Stimulated activated CD8-positive, alpha-beta memory T cell treated with anti-CD3 and anti-CD28 coated beads, Interleukin-2, amount 100 ng/mL, for 48 hours (primary cell): ENCODE measurements at regions not wholly inside any gene's neighbourhood (a gene's known extent, or its start where the extent isn't known, plus 50 kb on each side); places are given as distances from the start of the nearest gene placed in this dataset.

Experiments used
- DNase-seq, 2 donors: peaks; one replicate each; pipeline ENCODE4 v3.0.0-alpha.2; 2020; ENCODE audit warnings: low read depth in 2 of 2

DNA sequence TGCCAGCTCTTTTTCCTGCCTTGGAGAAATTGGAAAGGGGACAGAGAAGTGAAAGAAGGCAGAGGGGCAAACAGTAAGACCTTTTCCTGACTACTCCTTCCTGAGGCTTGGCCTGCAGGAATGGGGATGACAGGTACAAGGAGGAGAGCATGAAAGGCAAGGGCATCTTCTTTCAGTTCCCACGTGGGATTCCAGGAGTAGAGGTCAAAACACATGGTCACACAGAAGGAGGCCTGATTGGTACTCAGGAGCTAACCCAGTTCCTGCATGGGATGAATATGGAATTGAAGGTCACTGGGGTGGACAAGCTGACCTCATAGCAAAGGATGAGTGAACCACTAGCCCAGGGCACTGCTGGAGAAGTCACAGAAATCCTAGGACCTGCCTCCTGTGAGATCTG is 112.5 kb upstream of the ZNF366 start:
- no peak for DNase-seq

DNA sequence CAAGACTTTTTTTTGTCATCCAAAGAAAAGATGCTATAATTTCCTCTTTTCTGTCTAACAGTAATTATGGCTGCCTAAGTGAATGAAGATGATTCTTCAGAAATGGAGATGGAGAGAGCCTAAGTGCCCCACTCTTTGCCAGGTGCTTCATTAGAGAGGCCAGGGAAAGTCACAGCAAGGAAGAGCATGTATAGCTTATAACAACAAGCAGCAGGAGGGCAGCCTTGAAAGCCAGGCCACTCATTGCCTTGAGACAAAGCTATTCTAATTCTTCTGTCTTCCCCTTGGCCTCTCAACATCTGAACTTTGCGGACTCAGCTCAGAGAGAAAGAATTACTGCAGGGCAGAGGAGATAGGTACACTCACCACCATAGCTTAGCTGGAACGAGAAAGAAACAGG is 112.0 kb upstream of the ZNF366 start:
- DNase-seq: no peak

DNA sequence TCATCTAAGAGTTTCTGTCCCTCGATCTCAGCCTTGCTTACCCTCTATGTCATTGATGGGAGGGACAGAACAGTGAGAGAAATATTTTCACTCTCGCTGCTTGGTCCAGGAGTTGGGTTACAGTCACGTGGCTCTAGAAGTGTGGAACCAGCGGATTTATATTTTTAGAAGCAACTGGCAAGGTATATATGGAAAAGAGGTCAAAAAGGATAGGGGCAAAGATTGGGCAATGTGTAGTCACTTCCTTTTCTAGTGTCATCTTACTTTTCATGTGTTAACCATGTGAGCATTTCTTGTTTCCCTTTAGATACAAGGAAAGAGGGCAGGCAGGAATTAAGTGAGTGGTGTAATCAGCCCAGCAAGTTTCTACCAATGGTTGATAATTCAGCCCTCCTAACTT is 111.5 kb upstream of the ZNF366 start:
- DNase-seq: no peak

DNA sequence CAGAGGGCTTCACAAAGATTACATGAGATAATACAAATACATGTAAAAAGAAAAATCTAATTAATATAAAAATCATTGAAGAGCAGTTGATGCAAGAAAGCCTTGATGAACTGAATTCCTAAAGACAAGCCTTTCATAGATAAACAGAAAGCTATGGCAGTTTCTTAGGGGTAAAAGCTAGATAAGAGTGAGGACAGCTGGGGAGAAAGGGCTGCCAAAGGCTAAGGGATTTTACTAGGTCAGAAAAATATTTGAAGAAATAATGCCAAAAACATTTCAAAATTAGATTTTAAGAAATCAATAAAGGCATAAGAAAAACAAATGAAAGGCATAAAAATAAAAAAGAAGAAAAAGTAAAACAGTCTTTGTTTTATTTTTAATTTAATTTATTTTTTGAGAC is 107.9 kb upstream of the ZNF366 start:
- DNase-seq: no peak

DNA sequence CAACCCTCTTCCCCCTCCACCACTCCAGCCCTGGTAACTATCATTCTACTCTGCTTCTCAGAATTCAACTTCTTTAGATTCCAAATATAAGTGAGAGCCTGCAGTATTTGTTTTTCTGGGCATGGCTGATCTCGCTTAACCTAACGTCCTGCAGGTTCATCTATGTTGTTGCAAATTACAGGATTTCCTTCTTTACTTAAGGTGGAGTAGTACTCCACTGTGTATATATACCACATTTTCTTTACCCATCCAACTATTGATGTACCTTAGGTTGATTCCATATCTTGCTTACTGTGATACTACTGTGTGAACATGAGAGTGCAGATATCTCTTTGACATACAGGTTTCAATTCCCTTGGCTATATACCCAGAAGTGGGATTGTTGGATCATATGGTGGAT is 106.3 kb upstream of the ZNF366 start:
- no peak for DNase-seq

DNA sequence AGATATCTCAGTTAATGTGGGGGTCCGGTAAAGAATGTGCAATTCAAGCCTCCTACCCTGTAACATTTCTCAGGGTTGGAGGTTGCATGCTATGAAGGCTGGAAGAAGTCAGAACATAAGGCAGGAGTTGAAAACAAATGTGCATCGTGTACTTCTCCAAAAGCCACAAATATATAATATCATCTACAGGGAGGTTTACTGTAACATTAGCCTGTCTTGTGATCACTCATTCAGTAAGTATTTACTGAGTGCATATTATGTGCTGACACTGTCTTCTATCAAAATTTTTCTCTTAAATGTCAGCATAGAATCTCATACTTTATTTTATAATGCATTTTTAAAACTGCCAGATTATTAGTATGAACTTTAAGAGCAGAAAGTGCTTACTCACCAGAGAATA is 105.6 kb upstream of the ZNF366 start:
- no peak for DNase-seq

DNA sequence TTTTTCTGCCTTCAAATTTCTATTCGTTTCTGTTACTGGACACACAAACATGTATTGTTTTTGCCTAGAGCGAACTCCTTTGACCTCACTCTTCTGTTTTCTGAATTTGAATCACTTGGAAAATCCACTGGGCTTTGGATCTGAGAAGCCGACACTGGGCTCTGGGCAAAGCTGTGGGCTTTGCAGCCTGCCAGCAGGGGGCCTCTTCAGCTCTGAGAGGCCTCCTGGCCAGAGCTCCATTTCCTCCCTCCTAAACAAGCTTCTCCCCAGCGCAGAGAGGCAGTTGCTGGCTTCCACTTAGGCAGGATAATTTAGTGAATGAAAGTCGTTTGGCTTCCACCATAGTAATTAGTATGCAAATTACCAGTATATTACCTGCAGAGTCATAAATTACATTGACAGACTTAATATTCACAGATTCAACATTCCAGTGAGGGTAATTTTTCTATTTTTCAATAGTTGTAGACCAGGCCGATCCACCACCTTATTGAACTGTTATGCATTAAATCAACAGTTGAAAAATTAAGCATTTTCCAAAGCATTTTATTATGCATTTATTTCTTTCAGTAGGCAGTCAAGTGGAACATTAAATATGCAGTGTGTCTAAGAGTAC is 104.0 kb upstream of the ZNF366 start:
- DNase-seq: peak; percentile 25

DNA sequence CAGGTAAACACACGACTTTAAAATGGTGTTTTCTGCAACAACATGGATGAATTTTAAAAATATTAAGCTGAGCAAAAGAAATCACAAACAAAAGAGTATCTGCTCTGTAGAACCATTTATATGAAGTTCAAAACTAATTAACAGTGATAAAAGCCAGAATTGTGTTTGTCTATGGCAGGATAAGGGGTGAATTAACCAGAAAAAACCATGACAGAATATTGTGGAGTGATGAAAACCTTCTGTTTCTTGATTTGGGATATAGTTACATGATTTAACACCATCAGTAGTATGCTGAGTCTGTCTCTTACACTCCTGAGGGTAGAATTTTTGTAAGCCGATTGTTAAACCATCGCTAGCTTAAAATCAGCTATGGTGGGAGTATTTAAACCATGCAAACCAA is 101.7 kb upstream of the ZNF366 start:
- no peak for DNase-seq

DNA sequence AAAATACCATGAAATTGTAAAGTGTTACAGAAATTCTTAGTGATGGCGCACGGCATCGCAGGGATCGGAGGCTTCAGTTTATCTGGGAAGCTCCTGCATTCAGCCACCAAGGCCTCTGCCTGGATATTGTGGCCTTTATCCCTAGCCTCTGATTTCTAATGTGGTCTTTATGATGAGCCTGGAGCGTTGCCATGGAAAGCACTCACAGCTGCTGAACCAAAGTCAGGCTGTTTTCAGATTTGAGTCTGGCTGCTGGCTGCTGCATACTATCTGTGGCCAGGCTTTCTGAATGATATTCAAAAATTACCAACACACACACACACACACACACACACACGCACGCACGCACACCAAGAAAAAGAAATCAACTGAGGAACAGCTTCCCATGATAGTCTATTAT is 101.1 kb upstream of the ZNF366 start:
- no peak for DNase-seq

DNA sequence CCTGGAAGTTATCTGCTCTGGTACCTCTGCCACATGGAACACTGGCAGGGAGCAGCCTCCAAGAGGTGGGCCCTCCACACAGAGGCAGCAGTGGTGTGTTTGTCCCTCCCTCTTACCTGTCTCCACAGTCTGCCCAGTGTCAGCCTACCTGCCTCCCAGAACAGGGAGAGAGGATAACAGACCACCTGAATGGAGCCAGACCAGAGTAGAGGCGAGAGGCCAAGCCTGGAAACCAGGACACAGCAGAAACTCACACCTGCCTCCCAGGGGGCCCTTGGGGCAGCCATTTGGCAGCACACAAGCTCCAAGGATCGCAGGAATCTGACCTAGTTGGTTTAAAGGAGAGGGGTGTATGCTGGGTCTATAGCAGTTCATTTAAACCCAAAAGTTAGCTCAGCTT is 100.2 kb upstream of the ZNF366 start:
- DNase-seq: no peak

DNA sequence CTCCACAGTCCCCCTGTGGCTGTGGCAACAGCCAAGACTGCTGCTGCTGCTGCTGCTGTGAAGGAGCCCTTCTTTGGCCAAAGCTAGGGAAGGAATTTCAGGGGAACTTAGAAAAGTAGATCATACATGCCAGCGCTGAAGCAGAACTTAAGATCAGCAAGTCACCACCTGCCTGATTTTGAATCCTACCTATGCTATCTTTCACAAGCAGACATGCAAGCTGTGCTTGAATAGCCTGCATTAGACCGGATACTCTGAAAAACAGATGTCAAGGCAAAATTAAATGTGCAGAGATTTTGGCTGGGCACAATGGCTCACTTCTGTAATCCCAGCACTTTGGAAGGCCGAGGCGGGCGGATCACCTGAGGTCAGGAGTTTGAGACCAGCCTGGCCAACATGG is 99.3 kb upstream of the ZNF366 start:
- no peak for DNase-seq

DNA sequence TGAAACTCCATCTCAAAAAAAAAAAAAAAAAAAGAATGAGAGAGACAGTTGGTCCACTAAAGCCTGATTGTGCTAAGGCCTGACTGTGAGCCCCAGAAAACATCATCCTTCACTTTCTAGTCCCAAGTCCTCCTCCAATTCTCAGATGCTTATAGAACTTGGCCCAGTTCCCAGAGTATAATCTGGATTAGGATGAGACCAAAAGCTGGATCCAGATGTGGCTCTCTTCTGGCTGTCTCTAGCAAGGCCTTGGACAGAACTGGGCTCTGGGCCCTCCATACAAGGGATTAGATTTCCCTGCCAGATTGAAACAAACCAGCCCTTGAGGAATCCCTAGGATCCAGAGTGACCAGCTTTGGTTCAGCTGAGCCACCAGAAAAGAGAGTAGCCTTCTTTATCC is 98.4 kb upstream of the ZNF366 start:
- no peak for DNase-seq

DNA sequence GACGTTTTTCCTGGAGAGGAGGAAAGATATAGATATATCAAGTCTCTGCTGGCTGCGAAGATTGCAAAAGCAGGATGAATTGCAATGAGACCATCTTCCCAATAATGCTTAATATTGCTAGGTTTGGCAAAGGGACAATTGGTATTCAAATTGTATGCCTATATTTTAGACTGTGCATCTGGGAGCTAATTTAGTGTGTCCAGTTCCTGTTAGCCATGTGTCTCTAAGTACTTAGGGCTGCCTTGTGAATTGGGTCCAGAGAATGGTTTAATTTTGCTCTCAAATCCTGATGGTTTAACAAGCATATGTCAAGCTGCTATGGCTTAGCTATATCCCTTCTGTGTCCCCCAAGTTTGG is 97.6 kb upstream of the ZNF366 start:
- no peak for DNase-seq

DNA sequence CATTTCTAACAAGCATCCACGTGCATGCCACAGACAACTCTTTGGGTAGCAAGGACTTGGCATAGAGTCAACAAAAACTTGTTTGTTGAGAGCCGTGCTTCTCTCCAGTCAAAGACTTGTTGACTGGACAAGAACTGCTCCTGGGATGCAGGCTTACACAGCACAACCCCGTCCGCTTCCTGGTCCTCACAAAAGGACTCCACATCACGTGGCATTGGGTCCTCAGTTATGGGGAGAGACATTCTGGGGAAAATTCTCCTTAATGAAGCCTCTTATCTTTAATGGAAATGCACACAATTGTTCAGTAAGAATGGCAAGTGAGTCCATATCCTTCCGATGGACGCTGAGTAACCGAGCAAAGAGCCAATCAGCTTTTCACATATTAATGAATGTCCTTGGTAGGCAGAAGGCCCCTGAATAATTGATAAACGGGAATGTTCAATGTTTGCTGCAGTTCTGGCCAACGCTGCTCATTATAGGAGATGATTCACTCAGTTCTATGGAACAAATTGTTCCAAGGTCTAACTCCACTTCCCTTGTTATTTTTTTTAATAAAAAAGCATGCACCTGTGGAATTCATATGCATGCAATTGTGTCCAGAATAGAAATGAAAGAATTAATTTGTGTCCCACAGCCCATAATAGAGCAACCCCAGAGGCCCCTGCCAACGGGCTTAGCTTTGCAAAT is 97.0 kb upstream of the ZNF366 start:
- no peak for DNase-seq

DNA sequence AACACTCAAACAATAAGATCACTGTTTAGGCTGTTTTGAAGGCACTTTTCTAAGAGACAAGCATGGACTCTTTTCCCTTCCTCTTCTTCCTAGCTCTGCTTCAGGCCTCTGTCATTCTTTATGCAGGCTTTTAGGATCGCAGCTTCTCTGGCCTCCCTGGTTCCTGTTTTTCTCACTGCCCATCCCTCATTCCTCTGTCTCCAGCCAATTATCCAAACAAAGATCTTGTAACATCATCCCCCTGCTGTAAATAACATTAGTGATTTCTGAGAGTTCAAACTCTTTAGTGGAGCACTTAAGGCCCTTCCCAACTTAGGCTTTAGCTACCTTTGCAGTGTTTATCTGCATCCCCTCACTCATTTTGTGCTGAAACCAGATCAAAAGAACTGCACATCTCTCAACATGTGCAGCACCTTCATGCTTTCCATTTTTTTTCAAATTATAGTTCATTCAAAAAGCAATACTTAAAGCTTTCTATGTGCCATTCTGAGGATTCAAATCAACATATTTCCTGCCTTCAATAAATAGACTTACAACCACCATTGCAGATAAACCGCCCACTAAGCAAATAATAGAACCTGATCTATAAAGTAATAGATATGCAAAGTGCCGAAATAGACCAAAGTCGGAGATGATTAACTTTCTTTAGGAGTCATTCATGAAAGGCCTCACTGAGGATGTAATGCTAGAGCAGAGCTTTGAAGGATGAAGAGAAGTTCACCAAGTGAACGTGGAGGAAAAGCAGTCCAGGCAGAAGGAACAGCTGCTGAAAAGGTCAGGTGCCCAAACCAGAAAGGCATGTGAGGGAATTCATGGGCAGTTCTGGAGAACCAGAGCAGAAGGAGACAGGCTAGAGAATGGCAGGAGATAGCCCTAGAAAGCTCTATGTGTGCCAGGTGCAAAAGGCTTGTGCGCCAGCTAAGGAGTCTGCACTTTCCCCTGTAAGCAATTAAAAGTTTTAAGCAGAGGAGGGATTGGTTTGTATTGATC is 95.8 kb upstream of the ZNF366 start:
- no peak for DNase-seq

DNA sequence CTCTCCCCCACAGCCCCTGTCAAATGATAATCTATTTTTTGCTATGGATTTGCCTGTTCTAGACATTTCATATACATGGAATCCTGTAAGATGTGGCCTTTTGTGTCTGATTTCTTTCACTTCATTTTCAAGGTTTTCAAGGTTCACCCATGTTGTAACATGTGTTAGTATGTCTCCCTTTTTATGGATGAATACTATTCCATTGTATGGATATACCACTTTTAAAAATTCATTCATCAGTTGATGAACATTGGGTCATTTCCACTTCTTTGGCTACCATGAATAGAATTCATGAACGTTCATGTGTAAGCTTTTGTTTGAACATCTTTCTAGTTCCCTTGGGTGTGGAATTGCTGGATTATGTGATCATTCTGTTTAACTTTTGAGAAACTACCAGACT is 94.7 kb upstream of the ZNF366 start:
- no peak for DNase-seq

DNA sequence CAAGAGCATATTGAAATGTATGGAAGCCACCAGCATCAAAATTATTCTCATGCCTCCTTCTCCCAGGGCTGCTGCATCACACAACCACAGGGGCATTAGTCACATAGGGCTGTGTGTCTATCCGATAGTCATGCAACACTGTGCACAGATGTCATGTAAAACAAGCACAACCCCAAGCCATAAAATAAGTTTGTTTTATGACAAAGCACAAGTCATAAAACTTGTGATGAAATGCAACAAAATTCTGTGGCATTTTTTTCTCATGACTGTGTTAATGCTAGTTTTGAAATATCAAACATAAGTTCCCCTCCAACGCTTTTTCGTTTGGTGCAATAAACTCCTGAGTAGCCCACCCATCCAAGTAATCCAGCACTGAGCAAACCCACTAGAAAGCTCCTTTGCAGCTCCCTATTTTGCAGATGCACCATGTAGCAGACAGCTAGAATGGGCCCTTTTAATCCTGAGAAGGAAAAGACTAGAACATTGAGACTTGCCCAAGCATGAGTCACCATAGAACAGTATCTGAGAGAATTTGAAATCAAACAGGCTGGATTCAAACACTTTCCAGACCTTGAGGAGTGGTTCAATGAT is 93.3 kb upstream of the ZNF366 start:
- DNase-seq: no peak

DNA sequence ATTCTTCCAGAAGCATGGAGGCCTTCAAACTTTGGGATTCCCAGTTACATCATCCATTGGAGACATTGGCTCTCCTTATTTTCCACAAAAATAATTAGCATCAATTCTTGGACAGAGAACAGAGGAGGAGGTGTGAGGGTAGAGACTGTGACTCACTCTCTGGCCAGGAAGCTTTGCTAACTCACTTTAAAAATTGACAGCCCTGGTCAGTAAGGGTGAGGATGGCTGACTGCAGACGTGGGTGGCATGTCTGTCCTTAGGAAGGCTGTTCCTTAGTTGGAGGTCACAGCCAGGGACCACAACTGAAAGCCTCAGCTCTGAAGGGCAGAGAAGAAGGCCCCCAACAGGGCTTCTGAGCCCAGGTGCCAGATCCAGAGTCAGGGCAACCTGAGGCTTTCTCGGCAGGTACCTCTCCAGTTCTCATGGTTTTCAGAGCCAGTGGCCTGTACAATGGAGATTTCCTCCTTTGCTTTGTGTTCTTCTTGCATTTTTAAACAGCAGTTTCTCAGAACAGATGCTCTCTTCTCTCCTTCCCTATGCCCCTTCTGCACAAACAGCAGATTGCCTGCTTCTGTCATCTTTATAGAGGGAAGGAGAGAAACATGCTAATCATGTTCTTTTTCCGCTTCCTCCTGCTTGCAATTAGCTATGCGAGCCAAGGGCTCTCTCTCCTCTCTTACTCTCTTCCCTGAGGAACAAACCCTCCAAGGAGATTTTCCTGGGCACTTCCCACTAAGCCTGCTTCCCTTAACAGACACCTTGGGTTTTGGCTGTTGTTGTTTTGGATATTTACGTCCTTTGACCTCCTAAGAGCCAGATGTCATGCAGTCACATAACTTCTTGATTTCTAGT is 92.5 kb upstream of the ZNF366 start:
- no peak for DNase-seq

DNA sequence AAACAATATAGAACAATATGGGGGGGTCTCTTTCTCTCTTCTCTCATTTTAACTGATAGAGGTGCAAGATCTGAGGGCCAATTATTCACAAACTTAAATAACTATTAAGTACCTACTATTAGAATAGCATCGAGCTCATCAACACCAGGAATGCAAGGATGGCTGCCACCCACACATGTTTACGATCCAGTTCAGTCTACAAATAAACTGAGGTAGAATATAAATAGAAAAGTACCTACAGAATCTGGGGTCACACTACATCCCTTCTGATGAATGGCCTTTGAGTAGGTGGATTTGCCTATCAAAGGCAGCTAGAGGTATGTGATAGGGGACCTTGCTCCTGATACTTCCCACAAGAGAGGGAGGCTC is 91.8 kb upstream of the ZNF366 start:
- DNase-seq: no peak

DNA sequence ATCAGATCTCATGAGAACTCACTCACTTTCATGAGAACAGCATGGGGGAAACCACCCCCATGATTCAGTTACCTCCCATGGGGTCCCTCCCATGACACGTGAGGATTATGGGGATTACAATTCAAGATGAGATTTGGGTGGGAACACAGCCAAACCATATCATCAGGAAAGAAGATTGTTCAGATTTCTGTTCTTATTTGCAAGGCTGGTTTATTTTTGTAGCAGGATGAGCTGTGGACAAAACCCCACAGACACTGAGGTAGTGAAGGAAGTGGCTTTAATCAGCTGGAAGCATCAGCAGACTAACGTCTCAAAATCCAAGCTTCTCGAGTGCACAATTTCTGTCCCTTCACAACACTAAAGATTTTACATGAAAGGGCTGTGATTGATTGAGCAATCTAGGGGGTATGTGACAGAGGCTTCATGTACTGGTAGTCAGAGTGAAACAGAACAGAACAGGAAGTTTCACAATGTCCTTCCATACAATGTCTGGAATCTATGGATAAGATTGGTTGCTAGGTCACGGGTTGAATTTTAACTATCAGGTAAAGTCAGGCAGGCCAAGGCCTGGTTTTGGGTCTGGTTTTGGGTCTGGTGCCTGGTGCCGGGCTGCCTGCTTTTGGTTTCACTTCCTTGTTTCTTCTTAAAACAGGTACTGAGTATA is 91.3 kb upstream of the ZNF366 start:
- DNase-seq: no peak

DNA sequence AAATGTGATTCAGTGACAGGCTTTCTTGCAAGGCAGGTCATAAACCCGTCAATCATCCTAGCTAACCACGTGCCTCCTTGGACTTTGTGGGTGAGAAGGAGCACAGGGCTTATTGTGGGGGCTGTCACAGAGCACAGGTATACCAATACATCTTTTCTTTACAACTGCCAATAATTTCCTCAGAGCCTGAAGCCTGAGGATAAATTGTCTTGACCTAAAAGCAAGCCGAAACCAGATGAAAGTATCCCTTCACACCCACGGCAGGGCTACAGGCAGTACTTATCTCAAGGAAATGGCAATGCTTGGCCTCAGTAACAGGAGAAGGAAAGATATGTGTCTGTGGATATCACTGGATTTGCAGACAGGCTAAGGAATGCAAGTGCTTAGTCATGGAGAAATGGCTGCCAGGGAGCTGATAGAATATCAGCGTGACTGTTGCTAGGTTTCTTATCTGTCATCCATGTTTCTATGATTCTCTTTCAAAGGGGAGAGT is 90.3 kb upstream of the ZNF366 start:
- DNase-seq: no peak
